DND-41 (cell line): ENCODE measurements at regions not wholly inside any gene's neighbourhood (a gene's known extent, or its start where the extent isn't known, plus 50 kb on each side); places are given as distances from the start of the nearest gene placed in this dataset.

Experiments used
- ATAC-seq: fragments of 200-7000 bp; cut with Tn5 transposase; 3 replicates; pipeline ENCODE4 v1.9.1; 2021; ENCODE audit warnings: low read depth; ENCODE audit not compliant: insufficient read depth
- DNase-seq: peaks from one replicate; pipeline ENCODE4 v3.0.0-alpha.2; 2020
- H2AFZ ChIP-seq: 2 replicates; pipeline ENCODE4 v1.6.0; 2012; ENCODE audit warnings: low read depth, low read length
- H3K27ac ChIP-seq: 2 replicates; pipeline ENCODE4 v1.5.1; 2012; ENCODE audit warnings: low read length, inconsistent platforms
- H3K27me3 ChIP-seq: fragments of 200-600 bp; sonication (generic); 2 replicates; pipeline ENCODE4 v1.6.0; 2012; ENCODE audit warnings: low read length, mild to moderate bottlenecking, inconsistent platforms; ENCODE audit not compliant: insufficient read depth, poor library complexity
- H3K36me3 ChIP-seq: 2 replicates; pipeline ENCODE4 v1.5.1; 2012; ENCODE audit warnings: low read length, inconsistent platforms; ENCODE audit not compliant: insufficient read depth
- H3K4me1 ChIP-seq: 2 replicates; pipeline ENCODE4 v1.5.1; 2012; ENCODE audit warnings: mild to moderate bottlenecking, low read length; ENCODE audit not compliant: insufficient read depth
- H3K4me2 ChIP-seq: 2 replicates; pipeline ENCODE4 v1.6.0; 2012; ENCODE audit warnings: mild to moderate bottlenecking, moderate library complexity, low read length, inconsistent platforms; ENCODE audit not compliant: insufficient read depth
- H3K4me3 ChIP-seq, 2 experiments: fragments of 200-600 bp in 1 of 2; shearing (Covaris generic) in 1 of 2; 2 replicates each; pipeline ENCODE4 v1.5.1; 2012 to 2016; ENCODE audit warnings: inconsistent platforms in 2 of 2, low read length in 2 of 2, mild to moderate bottlenecking in 2 of 2, low read depth in 1 of 2, moderate library complexity in 1 of 2
- H3K79me2 ChIP-seq: 2 replicates; pipeline ENCODE4 v1.6.0; 2012; ENCODE audit warnings: low read length, inconsistent platforms; ENCODE audit not compliant: insufficient read depth
- H3K9ac ChIP-seq: 2 replicates; pipeline ENCODE4 v1.6.0; 2012; ENCODE audit warnings: low read depth, mild to moderate bottlenecking, inconsistent platforms, low read length, moderate library complexity
- H3K9me3 ChIP-seq: 2 replicates; pipeline ENCODE4 v1.5.1; 2012; ENCODE audit warnings: low read length, moderate library complexity, mild to moderate bottlenecking, inconsistent platforms; ENCODE audit not compliant: insufficient read depth, severe bottlenecking
- H4K20me1 ChIP-seq: 2 replicates; pipeline ENCODE4 v1.6.0; 2012; ENCODE audit warnings: low read length; ENCODE audit not compliant: insufficient read depth
- EZH2 ChIP-seq: IDR thresholded peaks from 3 replicates; pipeline ENCODE4 v1.6.1; 2012; ENCODE audit warnings: borderline replicate concordance, low read depth, mild to moderate bottlenecking, moderate library complexity, low read length, inconsistent platforms; ENCODE audit not compliant: severe bottlenecking
- TF ChIP-seq, protein P1 (sequence below): IDR thresholded peaks from 2 replicates; pipeline ENCODE4 v1.5.1; 2012; ENCODE audit warnings: borderline replicate concordance, low read length, moderate library complexity, mild to moderate bottlenecking; ENCODE audit not compliant: poor library complexity, severe bottlenecking; ENCODE audit errors: extremely low read depth

DNA sequence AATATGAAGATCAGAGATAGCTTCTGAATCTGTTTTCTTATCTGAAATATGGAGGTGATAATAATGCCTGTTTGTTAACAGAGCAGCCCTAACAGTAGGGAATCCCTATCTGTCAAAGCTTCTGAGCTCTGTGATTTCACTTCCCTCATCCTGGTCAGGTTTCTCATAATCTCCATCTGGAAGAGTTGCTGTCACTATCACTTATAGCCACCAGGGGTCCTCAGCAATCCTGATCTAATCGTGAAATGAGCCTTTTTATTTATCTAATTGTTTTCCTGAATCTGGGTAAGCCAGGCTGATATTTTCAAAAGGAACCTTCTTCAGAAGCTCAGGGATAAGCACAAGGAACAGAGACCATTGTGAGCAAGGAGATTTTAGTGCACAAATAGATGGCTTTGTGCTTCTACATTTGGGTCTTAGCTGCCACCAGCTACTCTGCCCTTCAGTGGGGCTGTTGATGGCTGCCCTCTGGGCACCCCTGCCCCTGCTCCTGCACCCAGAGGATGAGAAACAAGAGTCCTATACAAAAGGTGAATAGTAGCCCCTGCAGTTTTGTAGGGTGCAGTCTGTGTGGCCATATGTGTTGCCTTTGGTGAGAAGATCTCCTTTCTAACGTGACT is 196.4 kb upstream of the RADX start:
- no peaks in the 10 kb centered on the region for H3K4me1 ChIP-seq
- TF ChIP-seq, protein P1, sequence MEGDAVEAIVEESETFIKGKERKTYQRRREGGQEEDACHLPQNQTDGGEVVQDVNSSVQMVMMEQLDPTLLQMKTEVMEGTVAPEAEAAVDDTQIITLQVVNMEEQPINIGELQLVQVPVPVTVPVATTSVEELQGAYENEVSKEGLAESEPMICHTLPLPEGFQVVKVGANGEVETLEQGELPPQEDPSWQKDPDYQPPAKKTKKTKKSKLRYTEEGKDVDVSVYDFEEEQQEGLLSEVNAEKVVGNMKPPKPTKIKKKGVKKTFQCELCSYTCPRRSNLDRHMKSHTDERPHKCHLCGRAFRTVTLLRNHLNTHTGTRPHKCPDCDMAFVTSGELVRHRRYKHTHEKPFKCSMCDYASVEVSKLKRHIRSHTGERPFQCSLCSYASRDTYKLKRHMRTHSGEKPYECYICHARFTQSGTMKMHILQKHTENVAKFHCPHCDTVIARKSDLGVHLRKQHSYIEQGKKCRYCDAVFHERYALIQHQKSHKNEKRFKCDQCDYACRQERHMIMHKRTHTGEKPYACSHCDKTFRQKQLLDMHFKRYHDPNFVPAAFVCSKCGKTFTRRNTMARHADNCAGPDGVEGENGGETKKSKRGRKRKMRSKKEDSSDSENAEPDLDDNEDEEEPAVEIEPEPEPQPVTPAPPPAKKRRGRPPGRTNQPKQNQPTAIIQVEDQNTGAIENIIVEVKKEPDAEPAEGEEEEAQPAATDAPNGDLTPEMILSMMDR: peak; percentile 60
- TF ChIP-seq EZH2: no peak
- H3K27me3 ChIP-seq: no peaks in the 10 kb centered on the region
- H3K9ac ChIP-seq: no peak overlapping the region
- no peaks in the 10 kb centered on the region for H4K20me1 ChIP-seq
- H3K36me3 ChIP-seq: no peaks in the 10 kb centered on the region
- ATAC-seq: no peak
- no peaks in the 10 kb centered on the region for H3K9me3 ChIP-seq
- no peak overlapping the region for H3K4me3 ChIP-seq
- no peak overlapping the region for H3K4me2 ChIP-seq
- no peak overlapping the region for H3K27ac ChIP-seq
- no peaks in the 10 kb centered on the region for H3K79me2 ChIP-seq
- no peak overlapping the region for H2AFZ ChIP-seq
- no peak for DNase-seq

- TF ChIP-seq EZH2: no peak
- TF ChIP-seq, protein P1: no peak
- H3K9me3 ChIP-seq: no peaks in the 10 kb centered on the region
- no peaks in the 10 kb centered on the region for H3K79me2 ChIP-seq
- H3K9ac ChIP-seq: no peak overlapping the region
- no peak overlapping the region for H2AFZ ChIP-seq
- no peak overlapping the region for H3K4me3 ChIP-seq
- H3K27ac ChIP-seq: no peak overlapping the region
- no peaks in the 10 kb centered on the region for H3K36me3 ChIP-seq
- H3K27me3 ChIP-seq: no peaks in the 10 kb centered on the region
- no peaks in the 10 kb centered on the region for H3K4me1 ChIP-seq
- no peaks in the 10 kb centered on the region for H4K20me1 ChIP-seq
- ATAC-seq: no peak
- no peak for DNase-seq
- H3K4me2 ChIP-seq: no peak overlapping the region
These were observed 175.1 kb upstream of the RADX start for GRCh38 chrX:106436691-106437090.

GRCh38 chrX:106437407-106437806 is 174.4 kb upstream of the RADX start:
- no peak overlapping the region for H2AFZ ChIP-seq
- no peaks in the 10 kb centered on the region for H3K79me2 ChIP-seq
- no peaks in the 10 kb centered on the region for H3K9me3 ChIP-seq
- ATAC-seq (no peak), DNase-seq (no peak)
- no peak for TF ChIP-seq EZH2
- TF ChIP-seq, protein P1: no peak
- no peak overlapping the region for H3K9ac ChIP-seq
- no peaks in the 10 kb centered on the region for H3K36me3 ChIP-seq
- H3K4me3 ChIP-seq: no peak overlapping the region
- no peaks in the 10 kb centered on the region for H3K4me1 ChIP-seq
- no peak overlapping the region for H3K4me2 ChIP-seq
- H3K27me3 ChIP-seq: no peaks in the 10 kb centered on the region
- no peaks in the 10 kb centered on the region for H4K20me1 ChIP-seq
- H3K27ac ChIP-seq: no peak overlapping the region

DNA sequence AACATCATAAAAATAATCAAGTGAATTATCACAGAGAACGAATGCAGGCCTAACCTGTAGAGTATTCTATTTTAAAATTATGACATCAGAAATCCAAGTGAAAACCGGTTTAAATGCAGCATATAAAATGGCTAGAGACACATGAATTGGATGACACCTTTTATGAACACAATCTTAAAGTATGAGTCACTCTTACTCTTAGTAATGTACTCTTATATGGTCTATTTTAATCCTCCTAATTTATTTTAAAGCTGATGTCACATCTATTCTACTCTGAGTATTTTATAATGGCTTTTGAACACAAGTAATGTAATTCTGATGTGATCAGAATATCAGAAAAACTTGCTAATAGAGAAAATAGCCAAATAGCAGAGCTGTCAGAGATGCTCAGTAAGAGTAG is 161.4 kb upstream of the RADX start:
- no peaks in the 10 kb centered on the region for H3K4me1 ChIP-seq
- TF ChIP-seq EZH2: no peak
- TF ChIP-seq, protein P1: no peak
- no peaks in the 10 kb centered on the region for H3K9me3 ChIP-seq
- H3K4me3 ChIP-seq: no peak overlapping the region
- H3K9ac ChIP-seq: no peak overlapping the region
- no peaks in the 10 kb centered on the region for H4K20me1 ChIP-seq
- H3K27ac ChIP-seq: no peak overlapping the region
- DNase-seq (no peak), ATAC-seq (no peak)
- H3K36me3 ChIP-seq: no peaks in the 10 kb centered on the region
- no peaks in the 10 kb centered on the region for H3K79me2 ChIP-seq
- H3K27me3 ChIP-seq: no peaks in the 10 kb centered on the region
- no peak overlapping the region for H2AFZ ChIP-seq
- no peak overlapping the region for H3K4me2 ChIP-seq
